ENCODE measurements at regions not wholly inside any gene's neighbourhood (a gene's known extent, or its start where the extent isn't known, plus 50 kb on each side); places are given as distances from the start of the nearest gene placed in this dataset.
"Not testable (repeated sequence)": the region's sequence is repeated elsewhere in the genome, so short reads cannot be mapped to it uniquely, and the experiment has no call there.

GRCh38 chr4:126448086-126448845, 1133.5 kb downstream of the FAT4 start:
- ChIA-PET CTCF (no interaction called here), POLR2A (no interaction called here)

DNA sequence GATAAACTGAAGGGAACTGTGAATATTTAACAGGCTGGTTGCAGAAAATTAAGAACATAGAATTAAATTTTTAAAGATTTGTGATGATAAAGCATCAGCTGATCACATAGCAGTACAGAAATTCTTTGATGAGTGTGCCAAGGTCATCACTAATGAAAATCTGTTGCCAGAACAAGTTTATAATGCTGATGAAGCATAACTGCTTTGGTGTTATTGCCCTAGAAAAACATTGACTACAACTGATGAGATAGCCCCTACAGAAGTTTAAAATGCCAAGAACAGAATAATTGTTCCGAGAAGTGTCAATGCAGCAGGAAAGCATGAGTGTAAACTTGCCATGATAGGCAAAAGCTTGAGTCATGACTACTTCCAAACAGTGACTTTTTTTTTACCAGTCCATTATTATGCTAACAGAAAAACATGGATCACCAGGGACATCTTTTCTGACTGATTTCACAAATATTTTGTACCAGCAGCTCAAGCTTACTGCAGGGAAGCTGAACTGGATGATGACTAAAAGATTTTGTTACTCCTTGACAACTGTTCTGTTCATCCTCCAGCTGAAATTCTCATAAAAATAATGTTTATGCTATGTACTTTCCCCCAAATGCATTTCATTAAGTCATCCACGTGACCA, 1136.6 kb downstream of the FAT4 start:
- ChIA-PET CTCF (no interaction called here), POLR2A (no interaction called here)

DNA sequence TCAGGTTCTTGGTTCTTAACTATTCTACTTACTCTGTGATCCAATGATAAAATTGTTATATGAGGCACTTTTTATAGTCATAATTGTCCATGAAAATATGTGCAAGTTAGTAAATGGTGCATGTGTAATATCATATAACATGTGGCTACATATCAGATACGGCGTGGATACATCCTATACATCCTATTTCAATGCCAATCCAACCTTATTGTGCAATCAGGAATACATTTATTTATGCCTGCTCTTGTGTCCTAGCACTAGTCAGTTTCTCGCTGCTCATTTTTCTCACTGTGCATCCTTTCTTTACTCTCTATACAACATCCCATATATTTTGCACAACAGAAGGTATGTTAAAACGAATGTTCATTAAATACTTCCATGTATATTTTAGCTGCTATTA, 1141.1 kb downstream of the FAT4 start:
- ChIA-PET CTCF (no interaction called here), POLR2A (no interaction called here)

DNA sequence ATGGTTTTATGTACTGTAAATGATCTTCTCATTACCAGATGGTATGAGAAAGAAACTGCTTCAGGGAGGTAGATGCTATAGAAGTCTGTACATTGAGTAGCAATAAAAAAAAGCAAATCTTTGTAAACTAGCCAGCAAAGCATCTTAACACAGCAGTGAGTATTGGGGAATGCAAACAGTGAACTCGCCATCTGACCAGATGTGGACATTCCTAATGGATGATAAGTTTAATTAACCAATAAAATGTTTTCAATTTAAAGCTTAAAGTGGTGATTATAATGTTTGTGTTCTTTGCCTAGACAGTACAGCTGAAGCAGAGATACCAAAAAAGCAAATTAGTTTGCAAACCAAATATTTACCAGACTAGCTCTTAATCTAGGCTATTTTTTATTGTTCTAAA, 1144.2 kb downstream of the FAT4 start:
- ChIA-PET POLR2A (no interaction called here), CTCF (no interaction called here)

DNA sequence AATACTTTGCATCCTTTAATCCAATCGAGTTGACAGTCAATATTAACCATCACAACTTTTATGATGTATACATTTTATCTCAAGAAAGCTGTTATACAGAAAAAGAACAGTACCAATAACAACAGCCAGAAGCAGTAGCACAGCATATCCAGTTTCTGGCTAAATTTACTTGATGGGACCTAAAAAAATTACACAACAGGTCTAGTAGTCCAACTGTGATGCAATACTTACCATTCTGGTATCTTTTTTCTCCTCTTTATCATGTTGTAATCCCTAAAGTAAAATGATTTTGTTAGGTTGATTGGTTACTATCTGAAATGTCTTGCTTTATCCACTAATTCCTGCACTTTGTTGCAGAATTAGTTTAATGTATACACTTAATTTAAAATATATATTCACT, 1150.6 kb downstream of the FAT4 start:
- ChIA-PET POLR2A (no interaction called here), CTCF (no interaction called here)

GRCh38 chr4:126466848-126467247, 1152.1 kb downstream of the FAT4 start:
- CTCF ChIA-PET, result no interaction called here
- POLR2A ChIA-PET, result no interaction called here

DNA sequence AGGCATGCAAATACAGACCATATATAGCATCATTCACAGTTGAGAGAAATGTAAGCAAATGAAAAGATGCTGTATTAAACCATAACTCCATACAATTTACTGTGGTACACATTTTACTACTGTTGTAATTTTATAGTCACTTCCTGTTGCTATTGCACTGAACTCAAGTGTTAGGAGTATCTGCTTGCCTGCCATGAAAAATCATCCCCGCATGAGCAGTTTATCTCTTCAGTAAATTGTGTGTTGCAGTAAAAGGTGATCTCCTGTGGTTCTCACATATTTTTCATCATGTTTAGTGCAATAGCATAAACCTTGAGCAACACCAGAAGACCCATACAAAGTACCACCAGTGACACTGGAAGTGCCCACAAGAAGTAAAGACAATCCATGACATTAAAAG, 1153.4 kb downstream of the FAT4 start:
- ChIA-PET CTCF (no interaction called here), POLR2A (no interaction called here)

DNA sequence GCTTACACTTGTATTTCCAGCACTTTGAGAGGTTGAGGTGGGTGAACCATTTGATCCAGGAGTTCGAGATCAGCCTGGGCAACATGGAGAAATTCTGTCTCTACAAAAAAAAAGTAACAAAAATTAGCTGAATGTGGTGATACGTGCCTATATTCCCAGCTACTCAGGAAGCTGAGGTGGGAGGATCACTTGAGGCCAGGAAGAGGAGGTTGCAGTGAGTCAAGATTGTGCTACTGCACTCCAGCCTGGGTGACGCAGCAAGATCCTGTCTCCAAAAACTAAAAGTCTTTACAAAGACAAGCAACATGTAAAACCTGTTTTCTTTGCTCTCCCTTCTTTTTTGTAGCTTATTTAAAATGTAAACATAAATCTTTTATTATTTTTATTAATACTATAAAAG, 1156.1 kb downstream of the FAT4 start:
- ChIA-PET CTCF (no interaction called here), POLR2A (no interaction called here)

- CTCF ChIA-PET, result no interaction called here
- POLR2A ChIA-PET, result no interaction called here
Observed at GRCh38 chr4:126475730-126476129, 1157.0 kb upstream of the INTU start.

- CTCF ChIA-PET, result no interaction called here
Observed at GRCh38 chr4:126479709-126480108, 1153.0 kb upstream of the INTU start.

GRCh38 chr4:126482311-126482710, 1150.4 kb upstream of the INTU start:
- ChIA-PET CTCF (no interaction called here), POLR2A (no interaction called here)

More at GRCh38 chr4:126479709-126480108, 1153.0 kb upstream of the INTU start:
- POLR2A ChIA-PET, result no interaction called here

- CTCF ChIA-PET, result no interaction called here
- POLR2A ChIA-PET, result no interaction called here
Observed at GRCh38 chr4:126486377-126486776, 1146.4 kb upstream of the INTU start.

DNA sequence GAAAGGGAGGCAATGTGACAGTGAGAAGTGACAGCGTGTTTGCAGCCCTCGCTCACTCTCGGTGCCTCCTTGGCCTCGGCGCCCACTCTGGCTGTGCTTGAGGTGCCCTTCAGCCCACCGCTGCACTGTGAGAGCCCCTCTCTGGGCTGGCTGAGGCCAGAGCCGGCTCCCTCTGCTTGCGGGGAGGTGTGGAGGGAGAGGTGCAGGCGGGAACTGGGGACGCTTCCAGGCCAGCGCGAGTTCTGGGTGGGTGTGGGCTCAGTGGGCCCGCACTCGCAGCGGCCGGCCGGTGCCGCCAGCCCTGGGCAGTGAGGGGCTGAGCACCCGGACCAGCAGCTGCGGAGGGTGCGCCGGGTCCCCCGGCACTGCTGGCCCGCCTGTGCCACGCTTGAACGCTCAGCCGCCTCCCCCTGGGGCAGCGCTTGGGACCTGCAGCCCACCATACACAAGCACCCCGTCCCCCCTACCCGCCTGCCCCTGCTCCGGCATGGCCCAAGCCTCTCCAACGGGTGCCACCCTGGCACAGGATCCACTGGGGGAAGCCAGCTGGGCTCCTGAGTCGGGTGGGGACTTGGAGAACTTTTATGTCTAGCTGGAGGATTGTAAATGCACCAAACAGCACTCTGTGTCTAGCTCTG, 1142.8 kb upstream of the INTU start:
- ChIA-PET CTCF (no interaction called here), POLR2A (no interaction called here)

GRCh38 chr4:126495163-126495752, 1137.5 kb upstream of the INTU start:
- CTCF ChIA-PET, result no interaction called here
- POLR2A ChIA-PET, result no interaction called here

GRCh38 chr4:126512979-126513378, 1119.8 kb upstream of the INTU start:
- ChIA-PET CTCF (no interaction called here), POLR2A (no interaction called here)

- ChIA-PET POLR2A (no interaction called here), CTCF (no interaction called here)
Observed at GRCh38 chr4:126513596-126513995, 1119.2 kb upstream of the INTU start.

DNA sequence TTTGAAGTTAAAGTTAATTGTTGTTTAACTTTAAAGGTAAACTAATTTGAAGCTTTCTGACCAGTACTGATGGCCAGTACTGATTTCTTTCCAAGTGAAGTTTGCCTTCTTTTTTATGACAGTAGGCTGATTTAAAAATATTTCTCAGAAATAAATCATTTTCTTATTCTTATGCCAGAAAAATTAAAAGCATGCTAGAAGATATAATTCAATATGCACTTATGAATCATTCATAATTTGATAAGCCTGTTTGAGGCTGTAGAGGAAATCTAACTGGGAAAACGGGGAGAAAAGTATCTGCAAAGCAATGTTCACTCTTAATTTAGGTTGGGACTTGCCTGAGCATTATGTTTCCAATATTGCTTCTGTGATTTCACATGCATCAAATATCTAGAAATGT, 1112.0 kb upstream of the INTU start:
- POLR2A ChIA-PET, result no interaction called here
- CTCF ChIA-PET, result no interaction called here

GRCh38 chr4:126525400-126525799, 1107.4 kb upstream of the INTU start:
- CTCF ChIA-PET, POLR2A ChIA-PET: not testable (repeated sequence)

DNA sequence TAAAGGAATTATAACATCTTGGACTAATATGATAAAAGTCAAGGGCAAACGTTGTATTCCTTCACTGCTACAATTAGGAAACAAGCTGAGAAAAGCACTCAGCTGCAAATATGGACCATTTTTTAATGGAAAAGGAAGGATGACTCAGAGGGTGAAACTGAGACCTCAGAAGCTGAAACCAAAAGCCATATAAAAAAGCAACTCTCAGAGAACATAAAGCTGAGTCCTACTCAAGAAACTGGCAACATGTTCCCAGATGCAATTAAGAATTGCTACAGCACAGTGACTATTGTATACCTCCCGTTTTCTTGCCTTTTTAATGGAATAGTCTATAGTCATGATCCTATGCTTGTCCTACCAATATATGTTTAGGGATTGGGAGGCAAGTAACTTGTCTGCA, 1106.4 kb upstream of the INTU start:
- CTCF ChIA-PET, result no interaction called here
- POLR2A ChIA-PET, result no interaction called here

GRCh38 chr4:126529997-126530396, 1102.8 kb upstream of the INTU start:
- ChIA-PET POLR2A (no interaction called here), CTCF (no interaction called here)

DNA sequence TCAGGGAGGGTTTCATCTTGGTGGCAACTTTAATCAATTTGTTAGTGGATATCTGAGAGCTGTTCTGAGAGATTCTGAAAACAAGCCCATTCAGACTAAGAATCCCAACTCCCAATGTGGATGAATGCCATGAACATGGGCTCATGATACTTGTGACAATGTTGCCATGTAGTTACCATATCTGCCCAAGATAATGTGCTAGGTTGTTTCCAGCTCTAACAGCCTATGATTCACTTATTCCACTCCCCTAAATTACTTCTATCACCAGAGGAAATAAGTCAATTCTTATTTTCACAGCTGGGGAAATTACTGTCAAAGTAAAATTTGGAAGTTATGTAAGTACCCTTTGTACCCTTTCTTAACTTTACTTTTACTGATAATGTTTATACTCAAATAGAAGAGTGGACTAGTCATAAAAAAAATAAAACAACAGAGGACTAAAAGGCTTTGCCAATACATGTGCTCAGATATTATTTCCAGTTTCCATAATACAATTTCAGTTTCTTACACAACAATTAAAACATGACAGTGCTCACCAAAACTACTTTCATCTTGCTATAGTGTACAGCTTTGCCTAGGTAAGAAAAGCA, 1101.7 kb upstream of the INTU start:
- CTCF ChIA-PET, result no interaction called here
- POLR2A ChIA-PET, result no interaction called here

Measured in activated CD8-positive, alpha-beta memory T cell treated with anti-CD3 and anti-CD28 coated beads for 36 hours (primary cell).